T-cell (primary cell): ENCODE measurements at regions not wholly inside any gene's neighbourhood (a gene's known extent, or its start where the extent isn't known, plus 50 kb on each side); places are given as distances from the start of the nearest gene placed in this dataset.

Experiments used
- ATAC-seq, 4 experiments: fragments of 200-7000 bp in 3 of 4; fragments of 150-1000 bp in 1 of 4; cut with Tn5 transposase; replicated peaks in 1 of 4; 1 replicate in 3 of 4; 2 replicates in 1 of 4; pipeline ENCODE4 v1.10.0; 2021; ENCODE audit warnings: moderate library complexity in 3 of 4, mild to moderate bottlenecking in 2 of 4, moderate number of reproducible peaks in 1 of 4
- CTCF ChIA-PET, 2 donors: fragments of 300-600 bp; sonication (Branson Sonifier 250); formaldehyde crosslinking; loops; one replicate each; lab custom pipeline; 2022; ENCODE audit warnings: antibody characterized with exemption in 2 of 2; lab: Charles Lee
- POLR2A ChIA-PET, 2 donors: fragments of 300-600 bp; sonication (Branson Sonifier 250); formaldehyde crosslinking; loops; one replicate each; lab custom pipeline; 2022; ENCODE audit warnings: antibody characterized with exemption in 2 of 2; lab: Charles Lee
- DNase-seq, 35 experiments: peaks; one replicate each; pipeline versions ENCODE4 v3.0.0 to v3.0.0-alpha.2; 2013 to 2023
- H3K27ac ChIP-seq: one replicate; pipeline ENCODE4 v1.5.1; 2013; ENCODE audit warnings: low read length
- H3K27me3 ChIP-seq, 2 experiments: replicated peaks in 1 of 2; 1 replicate in 1 of 2; 2 replicates in 1 of 2; pipeline versions ENCODE4 v1.6.1 to v1.7.0; 2013; ENCODE audit warnings: low read length in 1 of 2, mixed read lengths in 1 of 2; ENCODE audit not compliant: control insufficient read depth in 2 of 2, insufficient read depth in 2 of 2; ENCODE audit errors: extremely low read depth in 1 of 2
- H3K36me3 ChIP-seq, 2 donors: 1 replicate in 1 of 2; 2 replicates in 1 of 2; pipeline versions ENCODE4 v1.6.1 to v1.7.0; 2013; ENCODE audit warnings: low read length in 1 of 2; ENCODE audit not compliant: control insufficient read depth in 2 of 2, insufficient read depth in 1 of 2; ENCODE audit errors: extremely low read depth in 1 of 2
- H3K4me1 ChIP-seq, 2 experiments: 1 replicate in 1 of 2; 2 replicates in 1 of 2; pipeline versions ENCODE4 v1.6.1 to v1.7.0; 2013; ENCODE audit warnings: low read length in 2 of 2, mixed read lengths in 1 of 2; ENCODE audit not compliant: insufficient read depth in 2 of 2, control insufficient read depth in 1 of 2; ENCODE audit errors: extremely low read depth in 1 of 2
- H3K4me3 ChIP-seq, 2 donors: 1 replicate in 1 of 2; 2 replicates in 1 of 2; pipeline versions ENCODE4 v1.5.1 to v1.7.0; 2013; ENCODE audit warnings: mild to moderate bottlenecking in 2 of 2, low read length in 1 of 2, moderate library complexity in 1 of 2; ENCODE audit not compliant: control insufficient read depth in 1 of 2; ENCODE audit errors: extremely low read depth in 1 of 2
- H3K9me3 ChIP-seq: 2 replicates; pipeline ENCODE4 v1.7.0; 2013
- H3K27ac Mint-ChIP-seq, 2 donors: one replicate each; pipeline ENCODE4 v1.8.0; 2020 to 2021; ENCODE audit warnings: mild to moderate bottlenecking in 2 of 2, mixed read lengths in 2 of 2
- H3K27me3 Mint-ChIP-seq, 2 donors: one replicate each; pipeline ENCODE4 v1.8.0; 2021 to 2022; ENCODE audit warnings: mixed read lengths in 2 of 2
- H3K36me3 Mint-ChIP-seq: one replicate; pipeline ENCODE4 v1.8.0; 2021; ENCODE audit warnings: mixed read lengths
- H3K4me1 Mint-ChIP-seq, 3 donors: one replicate each; pipeline ENCODE4 v1.8.0; 2020 to 2022; ENCODE audit warnings: mixed read lengths in 3 of 3, mild to moderate bottlenecking in 1 of 3
- H3K4me3 Mint-ChIP-seq, 3 donors: one replicate each; pipeline ENCODE4 v1.8.0; 2020 to 2022; ENCODE audit warnings: mild to moderate bottlenecking in 3 of 3, mixed read lengths in 3 of 3, moderate library complexity in 3 of 3
- H3K9me3 Mint-ChIP-seq, 3 donors: one replicate each; pipeline ENCODE4 v1.8.0; 2020 to 2022; ENCODE audit warnings: mixed read lengths in 3 of 3
- WGBS: methylation state at CpG from one replicate; pipeline ENCODE4 v1.1.5; 2013; ENCODE audit warnings: missing lambda C conversion rate; ENCODE audit not compliant: insufficient coverage; 5-methylcytosine and 5-hydroxymethylcytosine counted together

DNA sequence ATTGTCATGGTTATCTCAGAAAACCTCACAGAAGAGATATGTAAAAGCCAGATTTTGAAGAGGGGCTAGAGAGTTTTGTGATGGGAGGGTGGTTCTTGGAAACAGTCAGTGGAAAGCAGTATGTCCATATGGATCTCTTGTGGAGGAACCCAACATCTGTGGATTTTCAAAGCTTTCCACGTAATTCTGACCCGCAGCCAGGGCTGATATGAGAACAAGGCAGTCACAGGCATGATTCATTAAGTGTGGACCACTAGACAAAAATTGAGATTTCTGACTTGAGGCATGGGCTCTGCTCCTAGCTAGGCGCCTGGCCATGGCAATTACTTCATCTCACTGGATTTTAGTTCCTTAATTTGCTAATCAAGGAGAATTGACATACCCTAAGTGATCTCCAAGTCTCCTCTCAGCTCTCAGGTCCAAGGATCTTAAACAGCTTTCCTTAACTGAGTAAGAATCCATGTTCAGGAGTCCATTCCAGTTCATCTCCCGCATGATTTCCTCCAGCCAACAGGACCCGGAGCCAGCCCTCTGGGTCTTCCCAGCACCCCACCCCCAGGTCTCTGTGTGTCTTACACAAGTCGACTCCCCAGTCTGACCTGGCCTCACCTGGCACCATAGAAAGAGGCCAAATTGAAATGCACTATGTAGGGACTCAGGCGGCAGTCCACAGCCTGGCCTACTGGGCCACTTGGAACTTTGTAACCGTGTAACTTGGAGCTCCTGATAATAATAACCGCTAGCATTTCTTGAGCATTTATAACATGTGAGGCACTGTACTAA, 176.3 kb upstream of the PARP11 start:
- Histone ChIP-seq H3K4me3 (no peak overlapping the region), H3K27me3 (no peaks in the 10 kb centered on the region), H3K4me1 (no peaks in the 10 kb centered on the region), H3K27ac (no peak overlapping the region), H3K36me3 (no peaks in the 10 kb centered on the region), H3K9me3 (no peaks in the 10 kb centered on the region)
- WGBS: 94% methylated on average over 8 of the region's 9 CpGs
- DNase-seq (no peak), ATAC-seq (no peak)
- Mint-ChIP-seq H3K4me1 (peaks cover 0 to 8% (median 2%) of the 10 kb centered on the region in 3 donors), H3K27ac (no peak overlapping the region), H3K4me3 (no peak overlapping the region), H3K36me3 (peaks cover 3% of the 10 kb centered on the region), H3K27me3 (no peaks in the 10 kb centered on the region), H3K9me3 (no peaks in the 10 kb centered on the region)
- CTCF ChIA-PET: interaction anchor here in 1 of 2 donors (0.6 kb wide), 1 partner anchor 197 kb away, joined by 3 read pairs; no protein-coding TSS in a partner anchor
- POLR2A ChIA-PET: no interaction called here

DNA sequence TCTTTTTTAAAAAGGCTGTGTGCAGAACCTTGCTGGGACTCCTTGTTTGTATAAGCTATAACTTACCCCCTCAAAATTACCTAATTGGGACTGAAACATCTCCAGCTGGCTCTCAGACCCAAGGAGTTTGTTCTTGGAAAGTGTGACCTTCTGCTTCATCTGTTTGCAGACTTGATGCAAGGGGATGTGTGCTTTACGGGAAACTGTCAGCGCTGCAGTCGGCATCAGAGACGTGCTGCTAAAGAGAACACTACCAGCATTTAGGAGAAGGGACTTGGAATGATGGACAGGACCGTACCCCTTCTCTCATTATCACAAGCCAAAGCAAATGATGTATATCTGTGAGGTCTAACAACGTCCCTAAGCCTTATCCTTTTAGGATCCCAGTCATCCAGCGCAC, 174.2 kb upstream of the PARP11 start:
- peaks cover 6% of the 10 kb centered on the region for H3K36me3 Mint-ChIP-seq
- H3K4me3 ChIP-seq: no peak overlapping the region
- DNase-seq: no peak
- no peaks in the 10 kb centered on the region for H3K4me1 ChIP-seq
- H3K36me3 ChIP-seq: no peaks in the 10 kb centered on the region
- no peaks in the 10 kb centered on the region for H3K9me3 ChIP-seq
- ChIA-PET POLR2A (interaction anchor here in 1 of 2 donors (0.6 kb wide), 1 partner anchor 266 kb away, joined by 12 read pairs; no protein-coding TSS in a partner anchor), CTCF (interaction anchor here in 1 of 2 donors (1.1 kb wide), 1 partner anchor 9 kb away, joined by 3 read pairs; no protein-coding TSS in a partner anchor)
- no peaks in the 10 kb centered on the region for H3K27me3 ChIP-seq
- no peaks in the 10 kb centered on the region for H3K9me3 Mint-ChIP-seq
- no peak overlapping the region for H3K27ac Mint-ChIP-seq
- H3K27ac ChIP-seq: no peak overlapping the region
- no peaks in the 10 kb centered on the region for H3K27me3 Mint-ChIP-seq
- WGBS: 93% methylated on average over 4 of the region's 7 CpGs
- H3K4me1 Mint-ChIP-seq: peaks cover 0 to 8% (median 2%) of the 10 kb centered on the region in 3 donors
- H3K4me3 Mint-ChIP-seq: no peak overlapping the region
- no peak for ATAC-seq

DNA sequence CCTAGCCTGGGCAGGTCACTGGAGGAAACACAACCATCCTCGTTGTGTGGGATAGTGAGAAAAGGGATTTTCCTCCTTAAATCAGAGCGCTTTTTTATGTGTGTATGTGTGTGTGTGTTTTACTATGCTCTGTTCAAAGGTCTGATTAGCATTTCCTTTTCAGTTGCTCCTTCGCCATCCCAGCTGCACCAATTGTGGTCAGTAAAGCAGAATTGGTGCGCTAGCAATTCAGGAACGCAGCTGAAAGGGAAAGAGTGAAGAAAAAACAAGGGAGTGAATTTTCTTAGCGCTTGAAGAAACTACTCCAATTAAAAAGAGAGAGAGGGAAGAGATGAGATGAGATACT, 173.3 kb upstream of the PARP11 start:
- Mint-ChIP-seq H3K27me3 (no peaks in the 10 kb centered on the region), H3K27ac (no peak overlapping the region), H3K4me3 (no peak overlapping the region), H3K9me3 (no peaks in the 10 kb centered on the region), H3K36me3 (peaks cover 8% of the 10 kb centered on the region), H3K4me1 (peaks cover 0 to 6% (median 0%) of the 10 kb centered on the region in 3 donors)
- no peaks in the 10 kb centered on the region for H3K9me3 ChIP-seq
- WGBS: 39% methylated on average over 4 of the region's 6 CpGs
- no peak for DNase-seq
- H3K4me1 ChIP-seq: no peaks in the 10 kb centered on the region
- H3K27me3 ChIP-seq: no peaks in the 10 kb centered on the region
- CTCF ChIA-PET: no interaction called here
- no peak overlapping the region for H3K27ac ChIP-seq
- no peaks in the 10 kb centered on the region for H3K36me3 ChIP-seq
- H3K4me3 ChIP-seq: no peak overlapping the region
- POLR2A ChIA-PET: no interaction called here
- ATAC-seq: no peak

DNA sequence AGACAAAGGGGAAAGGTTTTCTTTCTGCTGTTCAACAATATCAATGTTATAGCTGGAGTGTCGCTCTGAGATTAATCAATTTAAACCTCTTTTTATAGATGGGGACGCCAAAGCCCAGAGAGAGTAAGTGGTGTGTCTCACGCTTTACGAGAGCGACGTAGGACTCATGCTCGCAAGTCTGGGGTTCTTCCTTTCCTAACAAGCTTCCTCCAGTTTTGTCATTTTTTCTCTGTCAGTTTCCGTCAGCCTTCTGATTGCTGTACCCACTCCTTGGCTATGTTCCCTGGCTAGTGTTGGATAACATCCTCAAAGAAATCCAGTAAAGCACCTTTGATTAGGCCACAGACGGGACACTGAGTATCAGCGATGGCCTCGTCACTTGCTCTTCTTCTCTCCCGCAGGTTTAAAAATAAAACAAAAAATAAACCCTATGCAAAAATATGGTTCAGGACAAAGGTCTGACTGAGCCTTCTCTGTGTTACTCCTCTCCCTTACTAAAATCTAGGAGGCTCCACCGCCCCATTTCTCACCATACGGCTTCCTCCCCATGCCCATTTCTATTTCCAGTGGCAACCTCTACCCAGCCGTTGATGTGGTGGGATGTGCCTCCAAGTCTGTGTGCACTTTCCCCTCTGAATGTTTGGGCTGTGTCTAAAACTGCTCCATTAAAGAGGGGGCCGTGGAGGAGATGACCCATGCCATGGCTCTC, 172.7 kb upstream of the PARP11 start:
- Mint-ChIP-seq H3K9me3 (no peaks in the 10 kb centered on the region), H3K27ac (no peak overlapping the region), H3K4me1 (peaks cover 0 to 1% (median 0%) of the 10 kb centered on the region in 3 donors), H3K36me3 (peaks cover 8% of the 10 kb centered on the region), H3K4me3 (no peak overlapping the region), H3K27me3 (no peaks in the 10 kb centered on the region)
- ChIA-PET CTCF (no interaction called here), POLR2A (interaction anchor here in 1 of 2 donors (0.6 kb wide), 1 partner anchor 1168 kb away, joined by 3 read pairs; no protein-coding TSS in a partner anchor)
- 96% methylated on average over 11 of the region's 16 CpGs for WGBS
- no peak for DNase-seq
- no peak for ATAC-seq
- Histone ChIP-seq H3K36me3 (no peaks in the 10 kb centered on the region), H3K4me3 (no peak overlapping the region), H3K9me3 (no peaks in the 10 kb centered on the region), H3K27me3 (no peaks in the 10 kb centered on the region), H3K27ac (no peak overlapping the region), H3K4me1 (no peaks in the 10 kb centered on the region)

DNA sequence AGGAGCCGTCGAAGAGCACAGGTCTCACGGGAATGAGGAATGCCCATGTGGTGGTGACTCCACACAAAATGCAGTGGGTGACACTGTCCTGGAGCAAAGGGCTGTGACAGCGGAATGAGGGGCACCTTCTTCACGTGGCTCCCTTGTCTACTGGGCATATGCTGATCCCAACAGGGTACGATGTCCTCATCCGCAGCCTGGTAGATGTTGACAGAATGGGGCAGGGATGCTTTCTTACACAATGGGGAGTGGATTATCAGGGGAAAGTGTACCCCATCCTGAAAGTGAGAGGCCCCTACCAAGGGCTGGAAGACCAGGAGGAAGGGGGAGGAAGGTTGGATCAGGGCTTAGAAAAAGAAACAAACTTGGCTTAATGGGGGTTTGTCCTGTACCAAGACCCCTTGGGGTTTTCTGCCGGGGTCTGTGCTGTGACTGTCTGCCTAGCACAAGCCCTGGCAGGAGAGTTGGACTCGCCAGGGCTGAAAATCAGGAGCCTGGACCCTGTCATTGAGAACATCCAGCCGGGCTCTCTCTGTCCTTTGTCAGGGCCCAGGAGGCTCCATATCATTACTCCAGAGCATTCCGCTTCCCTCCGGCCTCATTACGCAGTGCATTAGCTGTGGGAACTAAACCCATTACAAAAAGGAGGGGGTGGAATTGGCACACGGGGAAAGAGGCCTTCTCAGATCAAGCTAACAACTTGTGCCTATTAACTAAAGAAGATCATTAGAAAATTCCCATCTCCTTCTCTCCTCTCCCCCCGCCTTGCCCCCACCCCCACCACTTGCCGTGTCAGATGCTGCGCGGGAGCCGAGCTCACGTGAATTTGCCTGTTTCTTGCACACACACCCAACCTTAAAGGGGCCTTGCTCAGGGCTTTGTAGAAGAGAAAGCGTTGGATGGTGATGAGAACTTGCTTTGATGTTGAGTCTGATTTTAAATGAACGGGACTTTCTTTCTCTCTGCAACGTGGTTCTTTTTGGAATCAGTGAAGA, 171.8 kb upstream of the PARP11 start:
- ChIA-PET CTCF (interaction anchor here in 1 of 2 donors (1.1 kb wide), 1 partner anchor 227 kb away, joined by 3 read pairs; no protein-coding TSS in a partner anchor), POLR2A (interaction anchor here in 1 of 2 donors (0.6 kb wide), 1 partner anchor 1167 kb away, joined by 3 read pairs; no protein-coding TSS in a partner anchor)
- Histone ChIP-seq H3K4me3 (no peak overlapping the region), H3K4me1 (no peaks in the 10 kb centered on the region), H3K9me3 (no peaks in the 10 kb centered on the region), H3K27me3 (no peaks in the 10 kb centered on the region), H3K36me3 (no peaks in the 10 kb centered on the region), H3K27ac (no peak overlapping the region)
- no peak for ATAC-seq
- Mint-ChIP-seq H3K27me3 (no peaks in the 10 kb centered on the region), H3K4me3 (no peak overlapping the region), H3K36me3 (peaks cover 10% of the 10 kb centered on the region), H3K9me3 (no peaks in the 10 kb centered on the region), H3K27ac (no peak overlapping the region), H3K4me1 (no peaks in the 10 kb centered on the region)
- 90% methylated on average over 8 of the region's 23 CpGs for WGBS
- DNase-seq: no peak
